NCI-H524 (cell line): ENCODE measurements at regions not wholly inside any gene's neighbourhood (a gene's known extent, or its start where the extent isn't known, plus 50 kb on each side); places are given as distances from the start of the nearest gene placed in this dataset.

Source experiments
- DNase-seq, 2 experiments: peaks; one replicate each; lab custom pipeline; 2025; lab: John Stamatoyannopoulos, UW

DNA sequence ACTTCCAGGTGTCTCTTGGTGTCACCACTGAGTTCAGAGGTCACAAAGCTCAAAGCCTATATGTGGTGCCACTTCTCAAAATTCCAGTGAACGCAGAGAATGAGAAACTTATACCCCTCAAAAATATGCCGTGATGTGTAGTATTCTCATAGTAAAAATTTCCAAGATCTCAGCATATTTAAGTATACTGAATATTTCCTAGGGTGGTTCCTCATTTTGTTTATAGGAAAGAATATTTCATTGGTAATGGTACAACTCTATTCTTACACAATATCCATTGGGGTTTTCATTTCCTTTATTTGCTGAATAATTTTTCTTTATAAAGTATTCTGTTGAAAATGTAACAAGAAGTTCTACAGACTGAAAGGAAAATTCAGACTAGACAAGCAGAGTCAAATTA, 58.9 kb upstream of the ADO start:
- no peak for DNase-seq

DNA sequence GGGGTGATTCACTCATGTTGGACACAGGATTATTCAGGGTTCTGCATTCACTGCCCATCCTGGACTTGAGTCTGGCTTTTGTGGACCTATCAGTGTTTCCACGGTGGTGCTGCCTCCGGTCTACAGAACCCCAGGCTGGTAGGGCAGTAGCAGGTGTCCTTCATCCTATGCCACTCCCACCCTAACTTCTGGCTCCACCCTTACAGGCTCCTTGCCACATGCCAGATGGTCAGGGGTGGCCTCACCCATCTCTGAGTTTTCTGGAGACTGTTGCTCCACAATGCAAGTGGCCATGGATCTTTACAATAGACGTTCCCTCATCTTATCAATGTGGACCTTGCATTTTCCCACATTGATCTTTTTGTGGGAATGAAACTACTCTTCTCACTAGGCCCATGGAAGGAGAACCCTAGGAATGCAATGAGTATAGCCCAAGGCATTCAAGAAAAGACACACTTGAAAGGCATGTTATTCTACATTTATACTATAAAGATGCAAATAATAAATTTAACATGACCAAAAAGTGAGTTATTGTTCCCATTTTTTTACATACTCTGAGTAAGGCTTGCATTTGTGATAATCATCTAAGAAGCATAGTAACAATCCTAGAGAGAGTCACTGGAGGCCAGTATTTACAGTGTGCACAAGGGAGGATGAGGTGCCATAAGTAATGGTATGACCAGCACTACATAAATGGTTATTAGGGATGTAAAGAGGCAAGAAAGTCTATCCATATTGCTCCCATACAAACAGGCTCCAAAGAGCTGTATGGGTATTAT, 57.4 kb upstream of the ADO start:
- DNase-seq: no peak

DNA sequence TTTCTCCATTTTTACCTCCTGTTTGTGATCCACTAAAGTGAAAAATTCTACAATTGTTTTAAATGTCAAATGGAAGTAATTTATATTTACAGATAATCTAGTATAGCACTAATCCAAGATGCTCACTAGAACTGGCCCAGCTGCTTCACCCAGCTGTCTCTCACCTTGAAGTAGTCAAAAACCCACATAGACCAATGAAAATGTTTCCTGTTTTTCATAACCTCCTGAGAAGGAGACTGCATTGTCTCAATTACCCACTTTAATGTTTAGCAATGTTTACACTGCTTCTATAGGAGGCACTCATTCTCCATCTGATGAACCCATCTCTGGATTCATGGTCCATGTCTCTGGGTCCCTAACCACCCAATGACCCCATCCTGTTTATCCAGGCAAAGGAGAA, 56.1 kb upstream of the ADO start:
- no peak for DNase-seq

DNA sequence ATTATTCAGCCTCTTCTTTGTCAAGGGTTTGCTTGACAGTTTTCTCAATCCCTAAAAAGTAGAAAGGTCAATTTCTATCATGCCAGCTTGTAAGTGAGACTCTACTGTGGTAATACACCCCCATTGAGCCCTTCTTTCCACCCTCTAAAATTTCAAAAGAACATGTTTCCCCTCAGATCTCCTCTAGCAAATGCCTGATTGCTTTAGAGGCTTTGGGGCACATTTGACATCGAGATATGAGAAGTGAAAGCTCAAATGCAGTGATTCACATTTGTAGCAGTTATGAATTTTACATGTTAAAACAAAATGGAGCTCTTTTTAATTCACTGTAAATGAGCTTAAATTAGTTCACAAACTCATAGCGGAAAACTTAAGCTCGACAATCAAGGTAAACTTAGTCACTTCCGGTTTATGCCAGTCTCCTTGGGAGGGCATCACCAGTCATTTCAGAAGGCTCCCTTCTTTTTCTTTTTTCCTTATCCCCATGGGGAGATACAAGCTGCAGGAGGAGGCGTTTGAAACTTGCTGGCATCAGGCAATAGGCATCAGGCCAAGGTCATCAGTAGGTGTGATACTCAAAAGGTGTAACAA, 55.3 kb upstream of the ADO start:
- DNase-seq: no peak
